ENCODE measurements at regions not wholly inside any gene's neighbourhood (a gene's known extent, or its start where the extent isn't known, plus 50 kb on each side); places are given as distances from the start of the nearest gene placed in this dataset.
"Not testable (repeated sequence)": the region's sequence is repeated elsewhere in the genome, so short reads cannot be mapped to it uniquely, and the experiment has no call there.

- no peak for DNase-seq
- TF ChIP-seq, protein P1, sequence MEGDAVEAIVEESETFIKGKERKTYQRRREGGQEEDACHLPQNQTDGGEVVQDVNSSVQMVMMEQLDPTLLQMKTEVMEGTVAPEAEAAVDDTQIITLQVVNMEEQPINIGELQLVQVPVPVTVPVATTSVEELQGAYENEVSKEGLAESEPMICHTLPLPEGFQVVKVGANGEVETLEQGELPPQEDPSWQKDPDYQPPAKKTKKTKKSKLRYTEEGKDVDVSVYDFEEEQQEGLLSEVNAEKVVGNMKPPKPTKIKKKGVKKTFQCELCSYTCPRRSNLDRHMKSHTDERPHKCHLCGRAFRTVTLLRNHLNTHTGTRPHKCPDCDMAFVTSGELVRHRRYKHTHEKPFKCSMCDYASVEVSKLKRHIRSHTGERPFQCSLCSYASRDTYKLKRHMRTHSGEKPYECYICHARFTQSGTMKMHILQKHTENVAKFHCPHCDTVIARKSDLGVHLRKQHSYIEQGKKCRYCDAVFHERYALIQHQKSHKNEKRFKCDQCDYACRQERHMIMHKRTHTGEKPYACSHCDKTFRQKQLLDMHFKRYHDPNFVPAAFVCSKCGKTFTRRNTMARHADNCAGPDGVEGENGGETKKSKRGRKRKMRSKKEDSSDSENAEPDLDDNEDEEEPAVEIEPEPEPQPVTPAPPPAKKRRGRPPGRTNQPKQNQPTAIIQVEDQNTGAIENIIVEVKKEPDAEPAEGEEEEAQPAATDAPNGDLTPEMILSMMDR (IDR thresholded peaks at IDR 0.05) = no peak
- no peak for TF ChIP-seq POLR2A (IDR thresholded peaks at IDR 0.05)
- intact Hi-C loops (cut with DNase I) = no loop called here
Observed at GRCh38 chr11:23789938-23790371, 706.9 kb upstream of the LUZP2 start.

GRCh38 chr11:23797624-23798419, 699.0 kb upstream of the LUZP2 start:
- no peaks in the 10 kb centered on the region for H3K27me3 ChIP-seq
- no peak overlapping the region for H3K4me3 ChIP-seq
- no peak overlapping the region for H3K27ac ChIP-seq
- no peak for DNase-seq
- intact Hi-C loops (cut with DNase I) = no loop called here
- H3K9me3 ChIP-seq = no peaks in the 10 kb centered on the region
- WGBS, 2 donors = 23 to 57% methylated on average over 3 of the region's 3 CpGs
- no peaks in the 10 kb centered on the region for H3K36me3 ChIP-seq
- no peaks in the 10 kb centered on the region for H3K4me1 ChIP-seq
- TF ChIP-seq, protein P1 (IDR thresholded peaks at IDR 0.05) = no peak
- no peak for TF ChIP-seq POLR2A (IDR thresholded peaks at IDR 0.05)

More at GRCh38 chr11:23789938-23790371, 706.9 kb upstream of the LUZP2 start:
- Histone ChIP-seq H3K4me1 (no peaks in the 10 kb centered on the region), H3K36me3 (no peaks in the 10 kb centered on the region), H3K27ac (no peak overlapping the region), H3K9me3 (no peaks in the 10 kb centered on the region), H3K4me3 (no peak overlapping the region), H3K27me3 (no peaks in the 10 kb centered on the region)
- WGBS, 2 donors = 43 to 62% methylated on average over 3 to 4 of the region's 4 CpGs

GRCh38 chr11:23834306-23834705, 662.5 kb upstream of the LUZP2 start:
- WGBS, 2 donors = 86 to 92% methylated on average over 5 of the region's 5 CpGs
- not testable (repeated sequence) for DNase-seq, H3K4me1 ChIP-seq

GRCh38 chr11:23836981-23837380, 659.9 kb upstream of the LUZP2 start:
- intact Hi-C loops (cut with DNase I) = no loop called here
- Histone ChIP-seq H3K36me3 (no peaks in the 10 kb centered on the region), H3K4me1 (no peaks in the 10 kb centered on the region), H3K9me3 (no peaks in the 10 kb centered on the region), H3K27me3 (no peaks in the 10 kb centered on the region), H3K4me3 (no peak overlapping the region), H3K27ac (no peak overlapping the region)
- no peak for DNase-seq
- 71 to 90% methylated on average over 1 of the region's 1 CpG for WGBS, 2 donors
- TF ChIP-seq, protein P1 (IDR thresholded peaks at IDR 0.05) = no peak
- no peak for TF ChIP-seq POLR2A (IDR thresholded peaks at IDR 0.05)

More at GRCh38 chr11:23834306-23834705, 662.5 kb upstream of the LUZP2 start:
- H3K27me3 ChIP-seq; H3K36me3 ChIP-seq; H3K27ac ChIP-seq; intact Hi-C loops (cut with DNase I); H3K9me3 ChIP-seq; H3K4me3 ChIP-seq: not testable (repeated sequence)

- no peak overlapping the region for H3K27ac ChIP-seq
- 86 to 90% methylated on average over 3 of the region's 3 CpGs for WGBS, 2 donors
- no peaks in the 10 kb centered on the region for H3K9me3 ChIP-seq
- H3K4me1 ChIP-seq = no peaks in the 10 kb centered on the region
- H3K4me3 ChIP-seq = no peak overlapping the region
- intact Hi-C loops (cut with DNase I) = no loop called here
- no peak for TF ChIP-seq POLR2A (IDR thresholded peaks at IDR 0.05)
- TF ChIP-seq, protein P1 (IDR thresholded peaks at IDR 0.05) = no peak
- DNase-seq = no peak
- H3K27me3 ChIP-seq = no peaks in the 10 kb centered on the region
- H3K36me3 ChIP-seq = no peaks in the 10 kb centered on the region
Observed at GRCh38 chr11:23840872-23841271, 656.0 kb upstream of the LUZP2 start.

Measured in esophagus squamous epithelium (tissue), 5 donors.